Endothelial cell of umbilical vein (primary cell): ENCODE measurements at regions not wholly inside any gene's neighbourhood (a gene's known extent, or its start where the extent isn't known, plus 50 kb on each side); places are given as distances from the start of the nearest gene placed in this dataset.

Source experiments
- BruUV-seq: library from RNA; stranded (reverse); fragments of 400-500 nt; replicated peaks from 2 replicates; lab custom pipeline; 2021; lab: Mats Ljungman, UMichigan
- CTCF ChIA-PET: fragments of 300-600, 350-600 bp; sonication (Branson Sonifier 250); formaldehyde crosslinking; loops from one replicate; lab custom pipeline; 2021; ENCODE audit warnings: antibody characterized with exemption, inconsistent platforms; lab: Charles Lee
- POLR2A ChIA-PET: fragments of 300-600, 350-600 bp; sonication (Branson Sonifier 250); formaldehyde crosslinking; loops from one replicate; lab custom pipeline; 2021; ENCODE audit warnings: antibody characterized with exemption, inconsistent platforms; lab: Charles Lee
- DNase-seq: peaks from one replicate; pipeline ENCODE4 v3.0.0-alpha.2; 2011; ENCODE audit warnings: low read depth, low spot score
- FAIRE-seq: peaks from 2 replicates; lab custom pipeline; 2011; peaks lifted over from hg19 to GRCh38; lab: Jason Lieb, UNC
- H2AFZ ChIP-seq: 2 replicates; pipeline ENCODE4 v1.6.0; 2012; ENCODE audit warnings: low read depth, low read length, control low read depth, inconsistent platforms
- H3K27ac ChIP-seq: 2 replicates; pipeline ENCODE4 v1.5.1; 2011; ENCODE audit warnings: low read depth, mild to moderate bottlenecking, control low read depth, low read length, moderate library complexity; ENCODE audit not compliant: insufficient read depth
- H3K27me3 ChIP-seq, 2 experiments: 2 replicates each; pipeline versions ENCODE4 v1.6.0 to v1.6.1; 2011; ENCODE audit warnings: low read length in 2 of 2, mixed read lengths in 1 of 2; ENCODE audit not compliant: control insufficient read depth in 2 of 2, insufficient read depth in 2 of 2
- H3K36me3 ChIP-seq, 2 experiments: 2 replicates in 1 of 2; 3 replicates in 1 of 2; pipeline ENCODE4 v1.5.1; 2011; ENCODE audit warnings: low read length in 2 of 2, mild to moderate bottlenecking in 1 of 2, moderate library complexity in 1 of 2; ENCODE audit not compliant: control insufficient read depth in 2 of 2, insufficient read depth in 2 of 2; ENCODE audit errors: extremely low read depth in 1 of 2
- H3K4me1 ChIP-seq: 3 replicates; pipeline ENCODE4 v1.5.1; 2011; ENCODE audit warnings: mild to moderate bottlenecking, low read length; ENCODE audit not compliant: control insufficient read depth, insufficient read depth; ENCODE audit errors: extremely low read depth
- H3K4me2 ChIP-seq: 2 replicates; pipeline ENCODE4 v1.6.1; 2011; ENCODE audit warnings: low read length, control low read depth, mixed read lengths; ENCODE audit not compliant: insufficient read depth
- H3K4me3 ChIP-seq, 3 experiments: fragments of 200-600 bp in 1 of 3; sonication (generic), shearing (Covaris generic) in 1 of 3; replicated peaks in 1 of 3; 2 replicates each; pipeline ENCODE4 v1.5.1; 2011 to 2016; ENCODE audit warnings: control low read depth in 3 of 3, low read length in 3 of 3, mild to moderate bottlenecking in 2 of 3, inconsistent platforms in 1 of 3, low read depth in 1 of 3, moderate library complexity in 1 of 3; ENCODE audit not compliant: insufficient read depth in 1 of 3
- H3K79me2 ChIP-seq: 2 replicates; pipeline ENCODE4 v1.6.0; 2012; ENCODE audit warnings: low read length, inconsistent platforms; ENCODE audit not compliant: control insufficient read depth, insufficient read depth
- H3K9ac ChIP-seq: replicated peaks from 2 replicates; pipeline ENCODE3; 2011; ENCODE audit warnings: low read length, control low read depth; ENCODE audit not compliant: insufficient read depth; ENCODE audit errors: extremely low read depth
- H3K9me1 ChIP-seq: replicated peaks from 3 replicates; pipeline ENCODE4 v1.6.0; 2011; ENCODE audit warnings: mild to moderate bottlenecking, low read length; ENCODE audit not compliant: control insufficient read depth, insufficient read depth; ENCODE audit errors: extremely low read depth
- H3K9me3 ChIP-seq: replicated peaks from 2 replicates; pipeline ENCODE4 v1.5.1; 2012; ENCODE audit warnings: low read length, inconsistent platforms; ENCODE audit not compliant: control insufficient read depth, insufficient read depth
- H4K20me1 ChIP-seq: replicated peaks from 2 replicates; pipeline ENCODE3; 2011; ENCODE audit warnings: mild to moderate bottlenecking, low read length; ENCODE audit not compliant: control insufficient read depth, insufficient read depth; ENCODE audit errors: extremely low read depth
- CTCF ChIP-seq, 2 donors: IDR thresholded peaks; 1 replicate in 1 of 2; 2 replicates in 1 of 2; pipeline ENCODE4 v1.5.1; 2011; ENCODE audit warnings: low read length in 2 of 2, mild to moderate bottlenecking in 2 of 2, moderate library complexity in 2 of 2, control low read depth in 1 of 2, inconsistent platforms in 1 of 2, low read depth in 1 of 2; ENCODE audit not compliant: insufficient read depth in 1 of 2; ENCODE audit errors: extremely low read depth in 1 of 2
- EZH2 ChIP-seq: IDR thresholded peaks from 2 replicates; pipeline ENCODE4 v1.6.1; 2012; ENCODE audit warnings: borderline replicate concordance, low read depth, mild to moderate bottlenecking, moderate library complexity, low read length, inconsistent platforms; ENCODE audit not compliant: severe bottlenecking
- FOS ChIP-seq: IDR thresholded peaks from 2 replicates; pipeline ENCODE4 v1.6.1; 2011; ENCODE audit warnings: mild to moderate bottlenecking, low read length, moderate library complexity, borderline replicate concordance; ENCODE audit not compliant: insufficient read depth
- GATA2 ChIP-seq: IDR thresholded peaks from 2 replicates; pipeline ENCODE4 v1.7.0; 2011; ENCODE audit warnings: low read depth, mild to moderate bottlenecking, moderate library complexity, mixed read lengths, low read length; ENCODE audit not compliant: insufficient read length, insufficient read depth
- JUN ChIP-seq: IDR thresholded peaks from 2 replicates; pipeline ENCODE4 v1.6.1; 2011; ENCODE audit warnings: borderline replicate concordance, low read depth; ENCODE audit not compliant: insufficient read length, insufficient read depth
- MYC ChIP-seq: IDR thresholded peaks from one replicate; pipeline ENCODE4 v1.6.1; 2011; ENCODE audit warnings: mild to moderate bottlenecking, low read depth, low read length
- POLR2A ChIP-seq: IDR thresholded peaks from 2 replicates; pipeline ENCODE4 v1.6.1; 2012; ENCODE audit warnings: low read depth, mild to moderate bottlenecking, control low read depth, low read length
- POLR2AphosphoS5 ChIP-seq: IDR thresholded peaks from 2 replicates; pipeline ENCODE4 v1.6.1; 2012; ENCODE audit warnings: low read depth, mild to moderate bottlenecking, control low read depth, low read length, moderate library complexity; ENCODE audit not compliant: insufficient read depth
- dilution Hi-C: fragments of 300-500 bp; cut with MboI; formaldehyde crosslinking; loops from one replicate; pipeline ENCODE4 v1.15.0; 2019; ENCODE audit warnings: low sequenced_read_pairs; ENCODE audit not compliant: extremely low pct_ligation_motif_present
- intact Hi-C: fragments of 100-400 bp; cut with micrococcal nuclease; formaldehyde crosslinking; loops from one replicate; pipeline ENCODE4 v1.10.0; 2022
- TF ChIP-seq, protein P1 (sequence below): IDR thresholded peaks from 2 replicates; pipeline ENCODE4 v1.6.1; 2011; ENCODE audit not compliant: insufficient read depth, insufficient read length

- H3K27ac ChIP-seq = no peak overlapping the region
- H3K79me2 ChIP-seq = no peaks in the 10 kb centered on the region
- H3K4me1 ChIP-seq = peaks cover 16% of the 10 kb centered on the region
- FAIRE-seq (no peak), DNase-seq (no peak)
- H3K9me3 ChIP-seq = no peaks in the 10 kb centered on the region
- no peaks in the 10 kb centered on the region for H3K9me1 ChIP-seq
- no peaks in the 10 kb centered on the region for H3K36me3 ChIP-seq
- no peak overlapping the region for H3K4me2 ChIP-seq
- intact Hi-C loops = no loop called here
- ChIA-PET CTCF (interaction anchor here (1.0 kb wide), 1 partner anchor 9 kb away, joined by 4 read pairs; no protein-coding TSS in a partner anchor), POLR2A (no interaction called here)
- TF ChIP-seq POLR2A = no peak
- TF ChIP-seq MYC = no peak
- no peak for TF ChIP-seq FOS
- no peak for TF ChIP-seq POLR2AphosphoS5
- TF ChIP-seq GATA2 = no peak
- no peak for TF ChIP-seq EZH2
- no peak for TF ChIP-seq CTCF (IDR thresholded peaks at IDR 0.05; ENCODE audit: extremely low read depth in 1 of 2, insufficient read depth in 1 of 2, low read depth in 1 of 2, low read length in 2 of 2)
- TF ChIP-seq, protein P1, sequence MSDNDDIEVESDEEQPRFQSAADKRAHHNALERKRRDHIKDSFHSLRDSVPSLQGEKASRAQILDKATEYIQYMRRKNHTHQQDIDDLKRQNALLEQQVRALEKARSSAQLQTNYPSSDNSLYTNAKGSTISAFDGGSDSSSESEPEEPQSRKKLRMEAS = no peak
- TF ChIP-seq JUN = no peak
- dilution Hi-C loops = no loop called here
- no TSS peak for BruUV-seq
- no peak overlapping the region for H3K9ac ChIP-seq
- no peak overlapping the region for H3K4me3 ChIP-seq
- no peak overlapping the region for H2AFZ ChIP-seq
- no peaks in the 10 kb centered on the region for H4K20me1 ChIP-seq
- no peaks in the 10 kb centered on the region for H3K27me3 ChIP-seq
These were observed 323.4 kb upstream of the NRP1 start for GRCh38 chr10:33657913-33658312.
